IPS DF 6.9 (cell line): ENCODE measurements at regions not wholly inside any gene's neighbourhood (a gene's known extent, or its start where the extent isn't known, plus 50 kb on each side); places are given as distances from the start of the nearest gene placed in this dataset.

Source experiments
- DNase-seq: peaks from one replicate; pipeline ENCODE4 v3.0.0-alpha.2; 2013; ENCODE audit warnings: low read depth, low spot score
- H3K27ac ChIP-seq: one replicate; pipeline ENCODE4 v1.5.1; 2013; ENCODE audit warnings: low read length, control low read depth
- H3K27me3 ChIP-seq: 2 replicates; pipeline ENCODE4 v1.6.1; 2013; ENCODE audit warnings: mild to moderate bottlenecking, low read length; ENCODE audit not compliant: control insufficient read depth, insufficient read depth
- H3K36me3 ChIP-seq: 2 replicates; pipeline ENCODE4 v1.6.1; 2013; ENCODE audit warnings: low read length; ENCODE audit not compliant: control insufficient read depth, insufficient read depth
- H3K4me1 ChIP-seq: 2 replicates; pipeline ENCODE4 v1.6.1; 2013; ENCODE audit warnings: low read length; ENCODE audit not compliant: control insufficient read depth, insufficient read depth
- H3K4me3 ChIP-seq: 2 replicates; pipeline ENCODE4 v1.5.1; 2013; ENCODE audit warnings: mild to moderate bottlenecking, low read length
- H3K9me3 ChIP-seq: 2 replicates; pipeline ENCODE4 v1.6.1; 2013; ENCODE audit warnings: low read length, inconsistent platforms; ENCODE audit not compliant: control insufficient read depth, insufficient read depth
- WGBS: extraction: QIAGEN DNeasy Blood & Tissue Kit; methylation state at CpG from one replicate; pipeline ENCODE4 v1.1.7; 2013; ENCODE audit warnings: mixed read lengths, missing lambda C conversion rate; ENCODE audit not compliant: insufficient read length, insufficient coverage; 5-methylcytosine and 5-hydroxymethylcytosine counted together

DNA sequence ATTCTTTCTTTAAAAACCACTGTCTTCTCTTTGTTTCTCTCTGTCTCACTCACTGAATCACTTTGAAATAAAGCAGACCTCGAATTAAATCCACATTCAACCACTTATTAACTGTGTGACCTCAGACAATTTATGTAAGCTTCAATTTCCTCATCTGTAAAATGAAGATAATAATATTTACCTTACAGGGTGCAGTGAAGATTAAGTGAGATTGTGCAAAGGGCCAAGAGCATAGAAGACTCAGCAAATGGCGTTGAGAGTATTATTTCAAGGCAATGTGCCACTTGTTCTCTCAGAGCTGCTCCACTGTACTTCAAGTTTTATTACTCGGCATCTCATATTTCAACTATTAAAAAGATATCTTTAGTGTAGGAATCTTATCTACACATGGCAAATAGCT lies 454.2 kb upstream of the HNRNPA3 start:
- no peaks in the 10 kb centered on the region; the same call in 1 of the 2 replicates for H3K4me1 ChIP-seq
- no peak overlapping the region for H3K27ac ChIP-seq
- no peak overlapping the region for H3K4me3 ChIP-seq
- no peak for DNase-seq
- H3K36me3 ChIP-seq = no peaks in the 10 kb centered on the region
- H3K9me3 ChIP-seq = no peaks in the 10 kb centered on the region
- WGBS = no CpG with 5 or more reads among the region's 3 CpGs
- no peaks in the 10 kb centered on the region for H3K27me3 ChIP-seq

DNA sequence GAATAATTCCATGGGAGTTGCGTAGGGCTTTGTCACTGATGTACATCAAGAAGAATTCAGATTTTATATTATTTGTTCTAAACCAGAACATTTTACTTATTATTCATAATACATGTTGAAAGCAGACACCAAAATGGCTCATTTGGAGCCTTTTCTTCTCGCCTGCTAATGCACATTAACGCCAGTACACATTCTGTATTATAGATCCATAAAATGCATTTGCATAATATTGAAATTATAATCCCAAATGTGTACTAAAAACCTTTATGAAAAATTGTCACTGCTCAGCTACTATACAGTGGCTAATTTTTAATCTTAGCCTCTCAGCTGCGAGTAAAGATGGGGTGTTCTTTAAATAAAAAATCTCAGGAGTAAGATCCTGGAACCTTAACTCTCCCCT lies 452.2 kb upstream of the HNRNPA3 start:
- DNase-seq = no peak
- H3K36me3 ChIP-seq = no peaks in the 10 kb centered on the region
- no peak overlapping the region for H3K27ac ChIP-seq
- WGBS = no CpG with 5 or more reads among the region's 4 CpGs
- H3K27me3 ChIP-seq = no peaks in the 10 kb centered on the region
- H3K4me1 ChIP-seq = peaks cover 7% of the 10 kb centered on the region; the same call in 1 of the 2 replicates
- no peak overlapping the region for H3K4me3 ChIP-seq
- no peaks in the 10 kb centered on the region for H3K9me3 ChIP-seq

DNA sequence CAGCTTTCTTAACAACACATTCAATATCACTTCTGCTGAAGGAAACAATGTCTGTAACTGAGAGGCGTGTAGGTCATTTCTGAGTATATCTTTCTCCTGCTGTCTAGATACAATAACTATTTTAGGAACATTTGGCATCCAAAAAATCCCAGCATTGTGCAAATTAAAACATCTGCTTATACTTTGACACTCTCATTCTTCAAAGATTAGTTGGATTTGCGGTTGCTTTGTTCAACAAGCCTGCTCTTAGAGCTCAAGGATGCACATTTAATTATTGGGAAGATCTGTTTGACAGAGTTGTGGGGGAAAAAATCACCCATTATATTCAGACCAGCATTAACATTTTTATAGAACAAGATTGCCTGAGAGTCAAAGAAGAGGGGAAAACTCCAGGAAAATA lies 449.5 kb upstream of the HNRNPA3 start:
- DNase-seq = no peak
- no peaks in the 10 kb centered on the region for H3K36me3 ChIP-seq
- H3K4me1 ChIP-seq = peaks cover 7% of the 10 kb centered on the region; the same call in 1 of the 2 replicates
- no CpG with 5 or more reads among the region's 2 CpGs for WGBS
- no peaks in the 10 kb centered on the region for H3K9me3 ChIP-seq
- H3K27me3 ChIP-seq = no peaks in the 10 kb centered on the region
- H3K4me3 ChIP-seq = no peak overlapping the region
- H3K27ac ChIP-seq = no peak overlapping the region

DNA sequence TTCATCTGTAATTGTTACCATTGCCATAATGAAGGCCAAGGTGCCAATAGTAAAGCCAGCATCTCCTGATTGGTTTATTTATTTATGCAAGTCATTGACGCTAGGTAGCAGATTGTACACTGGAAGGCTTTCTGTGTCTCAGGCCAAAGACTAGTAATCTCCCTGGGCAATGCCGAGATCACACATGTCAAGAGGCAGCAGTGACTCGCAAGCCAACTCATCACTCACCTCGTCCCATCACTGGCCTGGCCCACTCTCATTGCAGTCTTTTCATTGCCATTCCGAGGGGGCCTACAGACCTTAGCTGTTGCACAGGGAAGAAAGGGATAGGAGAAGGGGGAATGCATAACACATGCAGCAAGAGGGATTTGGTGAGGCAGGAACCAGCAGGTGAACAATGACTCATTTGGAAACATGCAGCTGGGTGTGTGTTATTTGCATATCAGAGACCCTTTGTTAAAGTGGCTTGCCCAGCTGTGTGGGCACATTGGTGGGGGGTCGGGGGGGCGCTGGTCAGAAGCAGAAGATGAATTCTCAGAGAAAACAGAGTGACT lies 448.7 kb upstream of the HNRNPA3 start:
- no CpG with 5 or more reads among the region's 7 CpGs for WGBS
- H3K36me3 ChIP-seq = no peaks in the 10 kb centered on the region
- H3K9me3 ChIP-seq = no peaks in the 10 kb centered on the region
- H3K4me3 ChIP-seq = no peak overlapping the region
- H3K4me1 ChIP-seq = peaks cover 7% of the 10 kb centered on the region; the same call in 1 of the 2 replicates
- peak; percentile 80 for DNase-seq
- peak overlapping the region; percentile 25 for H3K27ac ChIP-seq
- H3K27me3 ChIP-seq = no peaks in the 10 kb centered on the region

DNA sequence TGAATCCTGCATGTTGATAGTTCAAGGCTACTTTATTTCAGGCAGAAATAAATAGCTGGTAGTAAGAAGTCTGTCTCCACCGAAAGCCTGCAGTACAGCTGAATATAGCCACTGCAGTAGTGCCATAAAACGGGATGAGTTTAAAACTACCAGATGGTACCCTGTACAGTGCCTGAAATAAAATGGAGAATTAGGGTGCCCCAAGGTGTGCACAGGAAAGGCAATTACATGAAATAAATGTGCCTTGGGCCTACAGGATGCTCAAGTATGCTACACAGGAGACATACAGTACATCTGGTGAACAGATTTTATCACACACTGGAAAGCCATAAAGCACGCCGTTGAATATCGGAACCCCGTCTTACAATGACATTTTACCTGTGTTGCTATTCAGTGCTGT lies 447.7 kb upstream of the HNRNPA3 start:
- Histone ChIP-seq H3K27me3 (no peaks in the 10 kb centered on the region), H3K4me3 (no peak overlapping the region), H3K4me1 (peaks cover 7% of the 10 kb centered on the region; the same call in 1 of the 2 replicates), H3K27ac (no peak overlapping the region), H3K9me3 (no peaks in the 10 kb centered on the region), H3K36me3 (no peaks in the 10 kb centered on the region)
- DNase-seq = no peak
- WGBS = no CpG with 5 or more reads among the region's 6 CpGs

DNA sequence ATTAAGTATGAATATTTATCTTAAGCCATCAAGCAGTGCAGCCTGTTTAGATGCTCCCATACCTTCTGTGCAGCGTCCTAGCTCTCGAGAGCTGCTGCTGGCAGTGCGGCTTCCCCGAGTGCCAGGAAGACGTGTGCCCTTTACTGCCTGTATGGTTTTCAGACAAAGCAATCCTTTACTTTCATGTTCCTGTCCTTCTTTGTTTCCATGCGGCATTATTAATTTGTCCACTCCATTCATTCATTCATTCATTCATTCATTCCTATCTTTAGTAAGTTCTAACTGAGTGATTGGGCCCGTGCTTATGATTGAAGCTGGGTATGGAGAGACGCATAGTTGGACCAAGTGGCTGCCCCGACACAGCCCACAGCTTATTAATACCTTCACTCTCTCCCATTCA lies 446.6 kb upstream of the HNRNPA3 start:
- no CpG with 5 or more reads among the region's 9 CpGs for WGBS
- no peak for DNase-seq
- no peaks in the 10 kb centered on the region for H3K9me3 ChIP-seq
- H3K36me3 ChIP-seq = no peaks in the 10 kb centered on the region
- peaks cover 7% of the 10 kb centered on the region; the same call in 1 of the 2 replicates for H3K4me1 ChIP-seq
- H3K27ac ChIP-seq = no peak overlapping the region
- H3K4me3 ChIP-seq = no peak overlapping the region
- H3K27me3 ChIP-seq = no peaks in the 10 kb centered on the region

DNA sequence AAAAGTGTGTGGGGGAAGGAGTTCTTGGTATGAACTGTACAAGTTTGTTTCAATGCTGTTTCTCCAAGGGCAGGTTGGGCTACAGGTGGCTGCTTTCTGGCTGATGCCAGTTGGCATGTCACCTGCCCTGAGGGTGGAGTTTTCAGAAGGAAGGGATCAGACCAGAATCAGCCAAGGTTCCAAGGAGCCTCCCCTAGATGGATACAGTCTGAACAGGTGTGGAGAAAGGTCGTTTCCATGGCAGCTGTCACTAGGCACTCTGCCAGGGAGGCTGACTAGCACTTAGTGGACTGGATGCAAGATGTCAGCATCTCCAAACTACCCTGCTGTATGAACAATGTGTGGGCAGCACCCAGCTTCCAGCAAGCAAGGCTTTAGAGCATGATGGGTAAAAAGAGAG lies 444.4 kb upstream of the HNRNPA3 start:
- WGBS = no CpG with 5 or more reads among the region's 1 CpG
- no peak for DNase-seq
- Histone ChIP-seq H3K36me3 (no peaks in the 10 kb centered on the region), H3K9me3 (peaks cover 1% of the 10 kb centered on the region; the same call in 1 of the 2 replicates), H3K27ac (no peak overlapping the region), H3K4me3 (no peak overlapping the region), H3K27me3 (no peaks in the 10 kb centered on the region), H3K4me1 (peaks cover 7% of the 10 kb centered on the region; the same call in 1 of the 2 replicates)

DNA sequence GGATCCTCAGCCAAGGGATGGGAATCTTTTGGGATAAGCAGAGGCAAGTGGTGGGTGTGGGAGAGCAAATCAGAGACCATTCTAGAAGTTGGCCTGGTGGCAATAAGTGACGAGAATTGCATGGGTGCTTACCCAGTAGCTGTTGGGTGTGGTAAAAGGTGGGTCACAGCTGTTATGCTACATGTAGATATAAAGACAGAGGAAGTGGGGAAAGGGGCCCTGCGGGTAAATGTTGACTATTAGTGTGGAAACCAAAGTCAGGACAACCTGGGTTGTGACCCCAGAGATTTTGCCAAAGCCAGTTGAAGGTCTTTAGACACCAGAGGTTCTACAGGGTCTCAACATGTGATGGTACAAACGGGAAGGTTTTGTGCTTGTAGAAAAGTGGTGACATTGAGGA lies 443.6 kb upstream of the HNRNPA3 start:
- no peak for DNase-seq
- no peaks in the 10 kb centered on the region for H3K36me3 ChIP-seq
- H3K9me3 ChIP-seq = peaks cover 2% of the 10 kb centered on the region; the same call in 1 of the 2 replicates
- no CpG with 5 or more reads among the region's 3 CpGs for WGBS
- no peak overlapping the region for H3K27ac ChIP-seq
- peaks cover 3% of the 10 kb centered on the region; the same call in 1 of the 2 replicates for H3K4me1 ChIP-seq
- no peaks in the 10 kb centered on the region for H3K27me3 ChIP-seq
- H3K4me3 ChIP-seq = no peak overlapping the region

DNA sequence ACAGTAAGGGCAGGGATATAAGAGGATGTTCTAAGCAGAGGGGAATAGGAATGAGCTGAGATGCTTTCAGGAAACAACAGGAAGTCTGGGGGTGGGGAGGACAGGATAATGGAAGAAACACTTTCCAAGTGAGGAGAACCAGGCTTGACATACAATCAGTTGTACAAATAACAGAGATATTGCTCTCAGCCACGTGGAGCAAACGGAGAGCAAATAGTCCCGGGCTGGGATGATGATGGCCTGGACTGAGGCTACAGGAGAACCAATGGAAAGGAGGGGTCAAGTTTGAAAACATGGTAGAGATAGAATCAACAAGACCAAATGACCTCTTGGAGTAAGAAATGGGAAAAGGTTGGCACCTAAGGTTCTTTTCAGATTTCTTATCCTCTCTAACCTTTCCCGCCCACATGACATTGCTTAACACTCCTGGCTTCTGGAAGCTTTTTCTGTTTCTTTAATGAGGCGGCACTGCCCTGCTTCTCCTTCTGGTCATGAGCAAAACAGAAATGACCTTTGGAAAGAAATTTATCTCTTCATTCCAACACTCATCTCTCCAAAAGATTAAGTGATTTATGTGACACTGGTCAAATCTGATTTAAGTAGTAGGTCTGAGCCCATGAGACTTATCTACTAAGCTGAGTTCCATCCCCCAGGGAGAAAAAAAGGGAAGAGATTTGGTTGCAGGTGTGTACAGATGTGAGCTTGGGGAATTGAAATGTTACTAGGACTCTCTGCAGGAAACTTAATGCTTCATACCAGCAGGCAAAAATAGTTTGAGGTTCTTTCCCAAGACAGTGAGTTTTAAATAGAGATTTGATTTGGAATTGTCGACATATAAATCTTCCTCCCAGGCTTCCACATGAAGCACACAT lies 442.9 kb upstream of the HNRNPA3 start:
- H3K9me3 ChIP-seq = peaks cover 5% of the 10 kb centered on the region; the same call in 1 of the 2 replicates
- no peak overlapping the region for H3K4me3 ChIP-seq
- DNase-seq = no peak
- WGBS = no CpG with 5 or more reads among the region's 6 CpGs
- no peak overlapping the region for H3K27ac ChIP-seq
- H3K36me3 ChIP-seq = no peaks in the 10 kb centered on the region
- H3K4me1 ChIP-seq = peaks cover 3% of the 10 kb centered on the region; the same call in 1 of the 2 replicates
- no peaks in the 10 kb centered on the region for H3K27me3 ChIP-seq

DNA sequence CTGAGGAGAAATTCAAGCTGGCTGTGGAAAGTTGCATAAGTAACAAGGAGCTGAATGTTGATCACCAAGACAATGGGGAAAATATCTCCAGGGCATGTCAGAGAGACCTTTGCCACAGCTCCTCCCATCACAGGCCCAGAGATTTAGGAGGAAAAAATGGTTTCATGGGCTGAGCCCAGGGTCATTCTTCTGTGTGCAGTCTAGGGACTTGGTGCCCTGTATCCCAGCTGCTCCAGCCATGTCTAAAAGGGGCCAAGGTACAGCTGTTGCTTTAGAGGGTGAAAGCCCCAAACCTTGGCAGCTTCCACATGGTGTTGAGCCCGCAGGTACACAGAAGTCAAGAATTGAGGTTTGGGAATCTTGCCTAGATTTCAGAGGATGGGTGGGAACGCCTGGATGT lies 439.8 kb upstream of the HNRNPA3 start:
- Histone ChIP-seq H3K4me3 (no peak overlapping the region), H3K36me3 (no peaks in the 10 kb centered on the region), H3K4me1 (no peaks in the 10 kb centered on the region), H3K9me3 (peaks cover 5% of the 10 kb centered on the region; the same call in 1 of the 2 replicates), H3K27ac (no peak overlapping the region), H3K27me3 (no peaks in the 10 kb centered on the region)
- no CpG with 5 or more reads among the region's 2 CpGs for WGBS
- no peak for DNase-seq
